ENCODE measurements at regions not wholly inside any gene's neighbourhood (a gene's known extent, or its start where the extent isn't known, plus 50 kb on each side); places are given as distances from the start of the nearest gene placed in this dataset.

GRCh38 chr4:91965166-91965565 lies 338.6 kb upstream of the GRID2 start:
- TF ChIP-seq, protein P1, sequence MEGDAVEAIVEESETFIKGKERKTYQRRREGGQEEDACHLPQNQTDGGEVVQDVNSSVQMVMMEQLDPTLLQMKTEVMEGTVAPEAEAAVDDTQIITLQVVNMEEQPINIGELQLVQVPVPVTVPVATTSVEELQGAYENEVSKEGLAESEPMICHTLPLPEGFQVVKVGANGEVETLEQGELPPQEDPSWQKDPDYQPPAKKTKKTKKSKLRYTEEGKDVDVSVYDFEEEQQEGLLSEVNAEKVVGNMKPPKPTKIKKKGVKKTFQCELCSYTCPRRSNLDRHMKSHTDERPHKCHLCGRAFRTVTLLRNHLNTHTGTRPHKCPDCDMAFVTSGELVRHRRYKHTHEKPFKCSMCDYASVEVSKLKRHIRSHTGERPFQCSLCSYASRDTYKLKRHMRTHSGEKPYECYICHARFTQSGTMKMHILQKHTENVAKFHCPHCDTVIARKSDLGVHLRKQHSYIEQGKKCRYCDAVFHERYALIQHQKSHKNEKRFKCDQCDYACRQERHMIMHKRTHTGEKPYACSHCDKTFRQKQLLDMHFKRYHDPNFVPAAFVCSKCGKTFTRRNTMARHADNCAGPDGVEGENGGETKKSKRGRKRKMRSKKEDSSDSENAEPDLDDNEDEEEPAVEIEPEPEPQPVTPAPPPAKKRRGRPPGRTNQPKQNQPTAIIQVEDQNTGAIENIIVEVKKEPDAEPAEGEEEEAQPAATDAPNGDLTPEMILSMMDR (IDR thresholded peaks at IDR 0.05), result no peak
- H3K27me3 ChIP-seq, result no peaks in the 10 kb centered on the region
- no peak overlapping the region for H3K4me3 ChIP-seq
- intact Hi-C loops (cut with DNase I), result no loop called here
- DNase-seq (no peak), ATAC-seq (no peak)
- H3K9me3 ChIP-seq, result no peaks in the 10 kb centered on the region
- no peak overlapping the region for H3K27ac ChIP-seq
- H3K4me1 ChIP-seq, result no peaks in the 10 kb centered on the region
- no peaks in the 10 kb centered on the region for H3K36me3 ChIP-seq

DNA sequence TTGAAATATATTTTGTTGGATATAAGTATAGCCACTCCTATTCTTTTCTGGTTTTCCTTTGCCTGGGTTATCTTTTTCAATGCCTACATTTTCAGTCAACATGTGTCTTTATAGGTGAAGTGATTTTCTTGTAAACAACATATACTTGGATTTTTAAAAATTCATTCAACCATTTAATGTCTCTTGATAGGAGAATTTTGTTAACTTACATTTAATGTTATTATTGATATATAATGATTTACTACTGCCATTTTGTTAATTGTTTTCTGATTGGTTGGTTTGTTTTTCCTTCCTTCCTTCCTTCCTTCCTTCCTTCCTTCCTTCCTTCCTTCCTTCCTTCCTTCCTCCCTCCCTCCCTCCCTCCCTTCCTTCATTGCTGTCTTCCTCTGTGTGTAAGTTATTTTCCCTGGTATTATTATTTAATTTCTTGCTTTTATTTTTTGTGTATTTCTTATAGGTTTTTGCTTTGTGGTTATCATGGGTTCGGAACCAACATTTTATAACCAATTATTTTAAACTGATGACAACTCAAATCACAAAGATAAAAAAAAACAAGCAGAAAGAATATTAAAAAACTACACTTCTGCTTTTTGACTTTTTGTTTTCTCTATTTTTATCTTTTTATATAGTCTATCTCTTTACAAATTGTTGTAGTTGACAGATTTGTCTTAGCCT lies 330.1 kb upstream of the GRID2 start:
- ATAC-seq (no peak), DNase-seq (no peak)
- Histone ChIP-seq H3K4me1 (no peaks in the 10 kb centered on the region), H3K4me3 (no peak overlapping the region), H3K27ac (no peak overlapping the region), H3K36me3 (no peaks in the 10 kb centered on the region), H3K9me3 (no peaks in the 10 kb centered on the region), H3K27me3 (no peaks in the 10 kb centered on the region)
- intact Hi-C loops (cut with DNase I), result no loop called here
- TF ChIP-seq, protein P1 (IDR thresholded peaks at IDR 0.05), result no peak

DNA sequence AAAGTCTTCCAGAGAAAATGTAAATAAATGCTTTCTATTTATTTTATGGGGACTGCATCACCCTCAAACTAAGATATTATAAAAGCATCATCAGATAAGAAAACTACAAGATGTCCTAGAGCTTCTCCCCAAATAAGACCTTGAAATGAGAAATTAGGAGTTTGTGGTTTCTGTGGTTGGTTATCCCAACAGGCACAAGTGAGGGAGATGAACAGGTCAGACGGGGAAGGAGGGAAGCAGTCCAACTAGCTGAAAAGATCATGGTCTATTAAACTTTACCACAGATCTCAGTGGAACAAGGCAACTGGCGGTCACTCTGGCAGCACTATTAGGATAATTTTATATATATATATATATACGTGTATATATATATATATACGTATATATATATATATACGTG lies 319.3 kb upstream of the GRID2 start:
- Histone ChIP-seq H3K4me3 (no peak overlapping the region), H3K36me3 (no peaks in the 10 kb centered on the region), H3K27me3 (no peaks in the 10 kb centered on the region), H3K4me1 (no peaks in the 10 kb centered on the region), H3K27ac (no peak overlapping the region), H3K9me3 (no peaks in the 10 kb centered on the region)
- TF ChIP-seq, protein P1 (IDR thresholded peaks at IDR 0.05), result no peak
- ATAC-seq (no peak), DNase-seq (no peak)
- intact Hi-C loops (cut with DNase I), result no loop called here

- H3K27ac ChIP-seq, result no peak overlapping the region
- intact Hi-C loops (cut with DNase I), result no loop called here
- H3K9me3 ChIP-seq, result no peaks in the 10 kb centered on the region
- ATAC-seq, result no peak
- DNase-seq, result no peak
- no peaks in the 10 kb centered on the region for H3K4me1 ChIP-seq
- TF ChIP-seq, protein P1 (IDR thresholded peaks at IDR 0.05), result no peak
- no peak overlapping the region for H3K4me3 ChIP-seq
- no peaks in the 10 kb centered on the region for H3K27me3 ChIP-seq
- no peaks in the 10 kb centered on the region for H3K36me3 ChIP-seq
Observed at GRCh38 chr4:91989914-91990313, 313.9 kb upstream of the GRID2 start.

GRCh38 chr4:91990726-91991125 lies 313.0 kb upstream of the GRID2 start:
- H3K27me3 ChIP-seq, result no peaks in the 10 kb centered on the region
- TF ChIP-seq, protein P1 (IDR thresholded peaks at IDR 0.05), result no peak
- H3K36me3 ChIP-seq, result no peaks in the 10 kb centered on the region
- intact Hi-C loops (cut with DNase I), result no loop called here
- no peak overlapping the region for H3K4me3 ChIP-seq
- H3K4me1 ChIP-seq, result no peaks in the 10 kb centered on the region
- ATAC-seq (no peak), DNase-seq (no peak)
- H3K27ac ChIP-seq, result no peak overlapping the region
- no peaks in the 10 kb centered on the region for H3K9me3 ChIP-seq

- intact Hi-C loops (cut with DNase I), result no loop called here
- Histone ChIP-seq H3K36me3 (no peaks in the 10 kb centered on the region), H3K9me3 (no peaks in the 10 kb centered on the region), H3K27ac (no peak overlapping the region), H3K4me3 (no peak overlapping the region), H3K4me1 (no peaks in the 10 kb centered on the region), H3K27me3 (no peaks in the 10 kb centered on the region)
- ATAC-seq (no peak), DNase-seq (no peak)
- TF ChIP-seq, protein P1 (IDR thresholded peaks at IDR 0.05), result no peak
Observed at GRCh38 chr4:91997045-91997444, 306.7 kb upstream of the GRID2 start.
